B cell (primary cell): ENCODE measurements at regions not wholly inside any gene's neighbourhood (a gene's known extent, or its start where the extent isn't known, plus 50 kb on each side); places are given as distances from the start of the nearest gene placed in this dataset.

Source experiments
- ATAC-seq: fragments of 200-7000 bp; cut with Tn5 transposase; one replicate; pipeline ENCODE4 v1.10.0; 2021; ENCODE audit warnings: low read depth, mild to moderate bottlenecking, moderate number of reproducible peaks, moderate library complexity
- CTCF ChIA-PET: fragments of 350-600 bp; sonication (Branson Sonifier 250); formaldehyde crosslinking; loops from one replicate; lab custom pipeline; 2021; ENCODE audit warnings: antibody characterized with exemption, inconsistent platforms; lab: Charles Lee
- POLR2A ChIA-PET: fragments of 350-600 bp; sonication (Branson Sonifier 250); formaldehyde crosslinking; loops from one replicate; lab custom pipeline; 2021; ENCODE audit warnings: antibody characterized with exemption; lab: Charles Lee
- DNase-seq: peaks from one replicate; pipeline ENCODE4 v3.0.0; 2013
- H2AFZ ChIP-seq: 2 replicates; pipeline ENCODE4 v1.6.1; 2012; ENCODE audit warnings: mild to moderate bottlenecking, low read depth, low read length; ENCODE audit not compliant: insufficient read depth, poor library complexity, severe bottlenecking
- H3K27ac ChIP-seq, 2 donors: 1 replicate in 1 of 2; 2 replicates in 1 of 2; pipeline ENCODE4 v1.5.1; 2012 to 2013; ENCODE audit warnings: low read length in 2 of 2, mild to moderate bottlenecking in 2 of 2, moderate library complexity in 1 of 2
- H3K27me3 ChIP-seq, 4 experiments: fragments of 200-600 bp in 1 of 4; sonication (generic) in 1 of 4; replicated peaks in 1 of 4; 1 replicate in 2 of 4; 2 replicates in 2 of 4; pipeline versions ENCODE4 v1.6.1 to v1.7.0; 2013 to 2016; ENCODE audit warnings: low read length in 3 of 4, mild to moderate bottlenecking in 2 of 4, mixed read lengths in 1 of 4, moderate library complexity in 1 of 4; ENCODE audit not compliant: insufficient read depth in 4 of 4, control insufficient read depth in 3 of 4; ENCODE audit errors: control extremely low read depth in 1 of 4
- H3K36me3 ChIP-seq, 2 experiments: replicated peaks in 1 of 2; 1 replicate in 1 of 2; 2 replicates in 1 of 2; pipeline versions ENCODE4 v1.6.1 to v1.7.1; 2013; ENCODE audit warnings: low read length in 1 of 2; ENCODE audit not compliant: insufficient read depth in 2 of 2, control insufficient read depth in 1 of 2; ENCODE audit errors: control extremely low read depth in 1 of 2, extremely low read depth in 1 of 2
- H3K4me1 ChIP-seq, 2 donors: fragments of 200-600 bp in 1 of 2; sonication (generic) in 1 of 2; 1 replicate in 1 of 2; 2 replicates in 1 of 2; pipeline versions ENCODE4 v1.5.1 to v1.6.1; 2013 to 2017; ENCODE audit warnings: low read length in 2 of 2; ENCODE audit not compliant: control insufficient read depth in 2 of 2, insufficient read depth in 2 of 2
- H3K4me2 ChIP-seq: replicated peaks from 2 replicates; pipeline ENCODE3; 2012; ENCODE audit warnings: mild to moderate bottlenecking, low read depth, low read length; ENCODE audit not compliant: poor library complexity, severe bottlenecking
- H3K4me3 ChIP-seq, 5 experiments: fragments of 200-600 bp in 1 of 5; sonication (generic) in 1 of 5; 1 replicate in 3 of 5; 2 replicates in 2 of 5; pipeline versions ENCODE4 v1.5.1 to v1.7.0; 2011 to 2016; ENCODE audit warnings: low read length in 4 of 5, mild to moderate bottlenecking in 4 of 5, low read depth in 2 of 5, control low read depth in 1 of 5, moderate library complexity in 1 of 5; ENCODE audit not compliant: insufficient read depth in 1 of 5; ENCODE audit errors: control extremely low read depth in 1 of 5, extremely low read depth in 1 of 5
- H3K79me2 ChIP-seq: fragments of 200-600 bp; sonication (generic); one replicate; pipeline ENCODE4 v1.6.0; 2016; ENCODE audit warnings: low read length; ENCODE audit not compliant: control insufficient read depth, insufficient read depth
- H3K9ac ChIP-seq: fragments of 200-600 bp; sonication (generic); 2 replicates; pipeline ENCODE4 v1.6.1; 2017; ENCODE audit warnings: mild to moderate bottlenecking, low read length, moderate library complexity
- H3K9me3 ChIP-seq, 3 donors: one replicate each; pipeline versions ENCODE4 v1.6.1 to v1.7.1; 2013; ENCODE audit warnings: low read length in 2 of 3; ENCODE audit not compliant: control insufficient read depth in 2 of 3, insufficient read depth in 1 of 3; ENCODE audit errors: control extremely low read depth in 1 of 3
- H4K20me1 ChIP-seq: 2 replicates; pipeline ENCODE4 v1.6.0; 2012; ENCODE audit warnings: mild to moderate bottlenecking, low read length; ENCODE audit not compliant: insufficient read depth, control insufficient read depth, poor library complexity, severe bottlenecking
- H3K27ac Mint-ChIP-seq: one replicate; pipeline ENCODE4 v1.8.0; 2021; ENCODE audit warnings: mixed read lengths
- H3K27me3 Mint-ChIP-seq: one replicate; pipeline ENCODE4 v1.8.0; 2021; ENCODE audit warnings: mixed read lengths
- H3K4me1 Mint-ChIP-seq: one replicate; pipeline ENCODE4 v1.8.0; 2021; ENCODE audit warnings: mixed read lengths
- H3K4me3 Mint-ChIP-seq: one replicate; pipeline ENCODE4 v1.8.0; 2021; ENCODE audit warnings: mixed read lengths
- H3K9me3 Mint-ChIP-seq: one replicate; pipeline ENCODE4 v1.8.0; 2022; ENCODE audit warnings: mixed read lengths; ENCODE audit not compliant: insufficient read depth
- CTCF ChIP-seq: fragments of 200-600 bp; IDR thresholded peaks from one replicate; pipeline ENCODE4 v1.8.0; 2022; ENCODE audit warnings: antibody characterized with exemption, mild to moderate bottlenecking
- EZH2 ChIP-seq: IDR thresholded peaks from 2 replicates; pipeline ENCODE4 v1.6.1; 2012; ENCODE audit warnings: borderline replicate concordance, low read depth, mild to moderate bottlenecking, moderate library complexity, low read length; ENCODE audit not compliant: insufficient read depth, poor library complexity, severe bottlenecking
- WGBS: methylation state at CpG from one replicate; pipeline ENCODE4 v1.1.5; 2013; ENCODE audit warnings: missing lambda C conversion rate; ENCODE audit not compliant: insufficient coverage; 5-methylcytosine and 5-hydroxymethylcytosine counted together
- intact Hi-C: fragments of 100-400 bp; cut with micrococcal nuclease; formaldehyde crosslinking; loops from one replicate; pipeline ENCODE4 v1.10.0; 2022

GRCh38 chr13:104017317-104017716, 951.1 kb upstream of the SLC10A2 start:
- H3K9me3 Mint-ChIP-seq = peaks cover 3% of the 10 kb centered on the region
- H3K36me3 ChIP-seq = no peaks in the 10 kb centered on the region
- H3K9ac ChIP-seq = no peak overlapping the region
- H3K27me3 Mint-ChIP-seq = no peaks in the 10 kb centered on the region
- H2AFZ ChIP-seq = no peak overlapping the region
- no peaks in the 10 kb centered on the region for H3K4me1 ChIP-seq
- WGBS = 70% methylated on average over 1 of the region's 2 CpGs
- no peak overlapping the region for H3K27ac Mint-ChIP-seq
- DNase-seq (no peak), ATAC-seq (no peak)
- H3K4me1 Mint-ChIP-seq = no peaks in the 10 kb centered on the region
- no peak overlapping the region for H3K4me3 ChIP-seq
- no peaks in the 10 kb centered on the region for H3K79me2 ChIP-seq
- CTCF ChIA-PET = no interaction called here
- intact Hi-C loops = no loop called here
- H3K4me2 ChIP-seq = no peak overlapping the region
- no peak overlapping the region for H3K27ac ChIP-seq
- POLR2A ChIA-PET = no interaction called here
- no peaks in the 10 kb centered on the region for H3K9me3 ChIP-seq
- no peaks in the 10 kb centered on the region for H3K27me3 ChIP-seq
- TF ChIP-seq EZH2 (no peak), CTCF (no peak)
- H3K4me3 Mint-ChIP-seq = no peak overlapping the region
- H4K20me1 ChIP-seq = no peaks in the 10 kb centered on the region

GRCh38 chr13:104015646-104016396, 949.6 kb upstream of the SLC10A2 start:
- no peak overlapping the region for H3K4me3 Mint-ChIP-seq
- H3K27ac Mint-ChIP-seq = no peak overlapping the region
- H3K27me3 Mint-ChIP-seq = no peaks in the 10 kb centered on the region

More at GRCh38 chr13:104015646-104016396, 949.6 kb upstream of the SLC10A2 start:
- H3K9me3 ChIP-seq = no peaks in the 10 kb centered on the region
- no peaks in the 10 kb centered on the region for H3K4me1 ChIP-seq
- H3K79me2 ChIP-seq = no peaks in the 10 kb centered on the region
- intact Hi-C loops = no loop called here
- H4K20me1 ChIP-seq = no peaks in the 10 kb centered on the region
- Mint-ChIP-seq H3K4me1 (no peaks in the 10 kb centered on the region), H3K9me3 (peaks cover 3% of the 10 kb centered on the region)
- H3K4me2 ChIP-seq = no peak overlapping the region
- no peak overlapping the region for H2AFZ ChIP-seq
- DNase-seq (no peak), ATAC-seq (no peak)
- no peaks in the 10 kb centered on the region for H3K27me3 ChIP-seq
- H3K27ac ChIP-seq = no peak overlapping the region
- CTCF ChIA-PET = no interaction called here
- no peak overlapping the region for H3K4me3 ChIP-seq
- TF ChIP-seq EZH2 (no peak), CTCF (no peak)
- H3K36me3 ChIP-seq = no peaks in the 10 kb centered on the region
- POLR2A ChIA-PET = no interaction called here
- 95% methylated on average over 3 of the region's 7 CpGs for WGBS
- H3K9ac ChIP-seq = no peak overlapping the region
